Thoracic aorta (tissue), 2 donors: ENCODE measurements at regions not wholly inside any gene's neighbourhood (a gene's known extent, or its start where the extent isn't known, plus 50 kb on each side); places are given as distances from the start of the nearest gene placed in this dataset.

ENCODE experiments used
- ATAC-seq: fragments of 150-250 bp; one replicate; pipeline ENCODE4 v1.8.0; 2017; ENCODE audit warnings: low read depth; ENCODE audit not compliant: insufficient number of reproducible peaks, low FRiP score
- DNase-seq: peaks from one replicate; pipeline ENCODE4 v3.0.0-alpha.2; 2020; ENCODE audit warnings: low spot score
- H3K27ac ChIP-seq, 2 donors: fragments of 200-600 bp; sonication (generic); 1 replicate in 1 of 2; 2 replicates in 1 of 2; pipeline ENCODE4 v1.5.1; 2016; ENCODE audit warnings: mild to moderate bottlenecking in 2 of 2, moderate library complexity in 2 of 2
- H3K27me3 ChIP-seq: fragments of 200-600 bp; sonication (generic); replicated peaks from 2 replicates; pipeline ENCODE4 v1.6.0; 2016; ENCODE audit warnings: mild to moderate bottlenecking; ENCODE audit not compliant: insufficient read depth
- H3K36me3 ChIP-seq: fragments of 200-600 bp; sonication (generic); one replicate; pipeline ENCODE4 v1.5.1; 2016
- H3K4me1 ChIP-seq, 2 donors: fragments of 200-600 bp; sonication (generic); 1 replicate in 1 of 2; 2 replicates in 1 of 2; pipeline versions ENCODE4 v1.5.1 to v1.6.0; 2016; ENCODE audit warnings: low read depth in 2 of 2, mild to moderate bottlenecking in 1 of 2; ENCODE audit not compliant: control insufficient read depth in 1 of 2
- H3K4me3 ChIP-seq: fragments of 200-600 bp; sonication (generic); 2 replicates; pipeline ENCODE4 v1.5.1; 2016; ENCODE audit warnings: mild to moderate bottlenecking
- H3K9me3 ChIP-seq: fragments of 200-600 bp; sonication (generic); 2 replicates; pipeline ENCODE4 v1.5.1; 2016
- CTCF ChIP-seq: fragments of 200-600 bp; sonication (generic); IDR thresholded peaks from one replicate; pipeline ENCODE4 v1.5.1; 2019; ENCODE audit warnings: antibody characterized with exemption

GRCh38 chr1:221227460-221227859, 348.2 kb downstream of the HLX start:
- Histone ChIP-seq H3K4me3 (no peak overlapping the region), H3K27me3 (no peaks in the 10 kb centered on the region), H3K27ac (no peak overlapping the region), H3K36me3 (no peaks in the 10 kb centered on the region), H3K4me1 (peaks cover 11 to 13% of the 10 kb centered on the region in 2 donors), H3K9me3 (peaks cover 15% of the 10 kb centered on the region)
- DNase-seq (no peak), ATAC-seq (no peak)
- TF ChIP-seq CTCF: no peak

- DNase-seq (no peak), ATAC-seq (no peak)
- no peaks in the 10 kb centered on the region for H3K27me3 ChIP-seq
- peaks cover 15% of the 10 kb centered on the region for H3K9me3 ChIP-seq
- no peak overlapping the region for H3K4me3 ChIP-seq
- peaks cover 11 to 13% of the 10 kb centered on the region in 2 donors for H3K4me1 ChIP-seq
- H3K27ac ChIP-seq: no peak overlapping the region
- no peaks in the 10 kb centered on the region for H3K36me3 ChIP-seq
- TF ChIP-seq CTCF: no peak
Observed at GRCh38 chr1:221227872-221228337, 348.7 kb downstream of the HLX start.

- H3K27ac ChIP-seq: no peak overlapping the region
- H3K36me3 ChIP-seq: no peaks in the 10 kb centered on the region
- no peaks in the 10 kb centered on the region for H3K27me3 ChIP-seq
- H3K4me1 ChIP-seq: peaks cover 11 to 13% of the 10 kb centered on the region in 2 donors
- no peak overlapping the region for H3K4me3 ChIP-seq
- H3K9me3 ChIP-seq: peaks cover 10% of the 10 kb centered on the region
- TF ChIP-seq CTCF: no peak
- ATAC-seq (no peak), DNase-seq (no peak)
Observed at GRCh38 chr1:221228594-221228993, 349.4 kb downstream of the HLX start.

- Histone ChIP-seq H3K4me1 (peaks cover 11 to 13% of the 10 kb centered on the region in 2 donors), H3K27ac (no peak overlapping the region), H3K27me3 (no peaks in the 10 kb centered on the region), H3K36me3 (no peaks in the 10 kb centered on the region), H3K4me3 (no peak overlapping the region), H3K9me3 (no peaks in the 10 kb centered on the region)
- ATAC-seq: peak; percentile 45
- no peak for DNase-seq
- no peak for TF ChIP-seq CTCF
Observed at GRCh38 chr1:221230605-221231004, 351.4 kb downstream of the HLX start.

GRCh38 chr1:221234791-221235190, 355.5 kb downstream of the HLX start:
- Histone ChIP-seq H3K27ac (no peak overlapping the region), H3K4me1 (peaks cover 11 to 13% of the 10 kb centered on the region in 2 donors), H3K4me3 (no peak overlapping the region), H3K27me3 (no peaks in the 10 kb centered on the region), H3K9me3 (no peaks in the 10 kb centered on the region), H3K36me3 (no peaks in the 10 kb centered on the region)
- no peak for ATAC-seq
- TF ChIP-seq CTCF: no peak
- no peak for DNase-seq
